Brain microvascular endothelial cell (primary cell): ENCODE measurements at regions not wholly inside any gene's neighbourhood (a gene's known extent, or its start where the extent isn't known, plus 50 kb on each side); places are given as distances from the start of the nearest gene placed in this dataset.

Experiments used
- DNase-seq: peaks from one replicate; pipeline ENCODE4 v3.0.0-alpha.2; 2020
- H3K27ac ChIP-seq: fragments of 250-450 bp; sonication (Bioruptor Pico); 2 replicates; pipeline ENCODE4 v1.5.1; 2020; ENCODE audit warnings: mild to moderate bottlenecking, moderate library complexity
- H3K27me3 ChIP-seq: fragments of 250-450 bp; sonication (Bioruptor Pico); replicated peaks from 2 replicates; pipeline ENCODE4 v1.5.1; 2020; ENCODE audit warnings: mild to moderate bottlenecking
- H3K36me3 ChIP-seq: fragments of 250-450 bp; sonication (Bioruptor Pico); replicated peaks from 2 replicates; pipeline ENCODE4 v1.5.1; 2020; ENCODE audit warnings: mild to moderate bottlenecking
- H3K4me3 ChIP-seq: 2 replicates; pipeline ENCODE4 v1.5.1; 2011; ENCODE audit warnings: low read depth, mild to moderate bottlenecking, control low read depth, low read length, moderate library complexity
- in situ Hi-C: cut with HindIII; loops from 2 replicates; pipeline ENCODE4 v1.10.0; 2017; ENCODE audit warnings: low sequenced_read_pairs, low pct_ligation_motif_present
- TF ChIP-seq, protein P1 (sequence below): IDR thresholded peaks from 2 replicates; pipeline ENCODE4 v1.5.1; 2011; ENCODE audit warnings: low read depth, mild to moderate bottlenecking, moderate library complexity, low read length, control low read depth, inconsistent platforms; ENCODE audit errors: missing control alignments

DNA sequence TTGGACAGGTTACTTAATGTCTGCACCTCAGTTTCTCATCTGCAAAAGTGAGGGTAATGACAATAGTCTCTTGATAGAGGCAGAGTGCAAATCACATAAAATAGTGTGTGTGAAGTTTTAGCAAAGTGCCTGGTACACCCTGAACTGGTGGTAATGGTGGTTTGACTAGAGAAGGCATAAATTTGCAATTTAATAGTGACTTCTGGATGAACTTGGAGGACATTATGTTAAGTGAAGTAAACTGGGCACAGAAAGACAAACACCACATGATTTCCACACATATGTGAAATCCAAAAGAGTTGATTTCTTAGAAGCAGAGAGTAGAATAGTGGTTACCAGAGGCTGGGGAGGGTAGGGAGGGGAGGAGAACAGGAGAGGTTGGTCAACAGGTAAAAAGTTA lies 54.8 kb upstream of the FUT8 start:
- in situ Hi-C loops: no loop called here
- Histone ChIP-seq H3K4me3 (no peak overlapping the region), H3K27me3 (no peaks in the 10 kb centered on the region), H3K27ac (no peak overlapping the region), H3K36me3 (no peaks in the 10 kb centered on the region)
- DNase-seq: no peak
- TF ChIP-seq, protein P1, sequence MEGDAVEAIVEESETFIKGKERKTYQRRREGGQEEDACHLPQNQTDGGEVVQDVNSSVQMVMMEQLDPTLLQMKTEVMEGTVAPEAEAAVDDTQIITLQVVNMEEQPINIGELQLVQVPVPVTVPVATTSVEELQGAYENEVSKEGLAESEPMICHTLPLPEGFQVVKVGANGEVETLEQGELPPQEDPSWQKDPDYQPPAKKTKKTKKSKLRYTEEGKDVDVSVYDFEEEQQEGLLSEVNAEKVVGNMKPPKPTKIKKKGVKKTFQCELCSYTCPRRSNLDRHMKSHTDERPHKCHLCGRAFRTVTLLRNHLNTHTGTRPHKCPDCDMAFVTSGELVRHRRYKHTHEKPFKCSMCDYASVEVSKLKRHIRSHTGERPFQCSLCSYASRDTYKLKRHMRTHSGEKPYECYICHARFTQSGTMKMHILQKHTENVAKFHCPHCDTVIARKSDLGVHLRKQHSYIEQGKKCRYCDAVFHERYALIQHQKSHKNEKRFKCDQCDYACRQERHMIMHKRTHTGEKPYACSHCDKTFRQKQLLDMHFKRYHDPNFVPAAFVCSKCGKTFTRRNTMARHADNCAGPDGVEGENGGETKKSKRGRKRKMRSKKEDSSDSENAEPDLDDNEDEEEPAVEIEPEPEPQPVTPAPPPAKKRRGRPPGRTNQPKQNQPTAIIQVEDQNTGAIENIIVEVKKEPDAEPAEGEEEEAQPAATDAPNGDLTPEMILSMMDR: no peak

DNA sequence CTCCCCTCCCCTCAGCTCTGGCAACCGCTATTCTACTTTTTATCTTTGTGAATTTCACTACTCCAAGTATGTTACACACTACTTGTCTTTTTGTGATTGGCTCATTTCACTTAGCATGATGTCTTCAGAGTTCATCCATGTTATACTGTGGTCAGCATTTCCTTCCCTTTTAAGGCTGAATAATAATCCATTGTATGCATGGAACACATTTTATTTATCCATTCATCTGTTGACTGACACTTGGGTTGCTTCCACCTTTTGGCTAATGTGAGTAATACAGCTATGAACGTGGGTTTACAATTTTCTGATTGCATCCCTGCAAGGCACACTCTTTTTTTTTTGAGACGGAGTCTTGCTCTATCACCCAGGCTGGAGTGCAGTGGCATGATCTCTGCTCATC lies 53.0 kb upstream of the FUT8 start:
- TF ChIP-seq, protein P1: peak; percentile 15
- no peaks in the 10 kb centered on the region for H3K27me3 ChIP-seq
- in situ Hi-C loops: no loop called here
- no peak for DNase-seq
- no peaks in the 10 kb centered on the region for H3K36me3 ChIP-seq
- no peak overlapping the region for H3K27ac ChIP-seq
- H3K4me3 ChIP-seq: no peak overlapping the region

DNA sequence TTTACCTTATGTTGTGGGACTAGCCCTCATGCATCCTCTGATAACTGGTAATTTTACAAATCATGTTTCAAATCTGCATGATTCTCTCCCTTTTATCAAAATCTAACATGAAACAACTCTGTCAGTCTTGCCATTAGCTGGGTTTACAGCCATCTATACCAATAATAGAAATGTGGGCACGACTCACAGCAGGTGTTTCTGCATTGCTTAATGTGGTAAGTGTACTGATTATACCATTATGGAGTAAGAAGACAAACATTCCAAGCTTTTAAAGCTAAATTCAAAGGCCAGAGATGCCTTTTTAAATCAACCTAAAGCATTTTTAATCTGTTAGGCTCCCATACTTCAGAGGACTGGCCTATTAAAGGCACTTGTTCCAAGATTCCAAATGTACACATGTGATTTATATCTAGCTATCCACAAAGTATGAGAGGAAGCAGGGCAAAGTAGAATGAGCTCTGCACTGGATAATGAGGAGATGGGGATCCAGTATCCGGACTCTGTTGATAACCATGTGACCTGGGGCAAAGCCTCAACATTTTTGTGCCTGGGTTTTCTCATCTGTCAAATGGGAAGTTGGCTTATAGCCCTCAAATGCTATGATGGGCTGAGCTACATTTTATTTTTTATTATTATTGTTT lies 52.3 kb upstream of the FUT8 start:
- no peak for DNase-seq
- Histone ChIP-seq H3K36me3 (no peaks in the 10 kb centered on the region), H3K4me3 (no peak overlapping the region), H3K27me3 (no peaks in the 10 kb centered on the region), H3K27ac (no peak overlapping the region)
- TF ChIP-seq, protein P1: no peak
- in situ Hi-C loops: no loop called here

DNA sequence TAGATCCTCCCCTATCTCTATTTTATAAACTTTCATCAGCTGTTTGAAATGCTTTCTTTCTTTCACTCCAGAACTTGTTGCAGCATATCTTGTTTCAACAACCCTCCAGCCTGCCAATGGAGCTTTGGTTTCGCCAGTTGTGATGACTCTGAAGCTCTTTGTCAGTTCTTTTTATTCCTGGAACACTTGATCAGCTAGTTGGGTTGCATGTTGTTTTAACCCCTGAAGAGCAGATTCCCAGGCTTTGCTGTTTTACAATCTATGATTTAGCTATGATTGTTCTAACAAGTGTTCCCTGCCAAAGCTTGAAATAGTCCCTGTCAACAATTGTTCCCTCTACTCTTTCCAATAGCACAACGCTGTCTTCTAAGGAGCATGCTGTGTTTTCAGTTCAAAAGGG lies 50.6 kb upstream of the FUT8 start:
- Histone ChIP-seq H3K4me3 (no peak overlapping the region), H3K36me3 (no peaks in the 10 kb centered on the region), H3K27ac (no peak overlapping the region), H3K27me3 (no peaks in the 10 kb centered on the region)
- DNase-seq: peak; percentile 73
- TF ChIP-seq, protein P1: no peak
- in situ Hi-C loops: no loop called here
